Natural killer cell treated with Interleukin-12 subunit alpha and Interleukin-12 subunit beta and Interleukin-15 and Interleukin-18, amount 100 ng/mL, for 72 hours (primary cell): ENCODE measurements at regions not wholly inside any gene's neighbourhood (a gene's known extent, or its start where the extent isn't known, plus 50 kb on each side); places are given as distances from the start of the nearest gene placed in this dataset.
"Not testable (repeated sequence)": the region's sequence is repeated elsewhere in the genome, so short reads cannot be mapped to it uniquely, and the experiment has no call there.

ENCODE experiments used
- ATAC-seq, 2 donors: fragments of 150-1000 bp; cut with Tn5 transposase in 1 of 2; sonication (Bioruptor Pico), chemical (Tn5 transposase) in 1 of 2; 2 replicates each; pipeline ENCODE4 v1.10.0; 2021
- DNase-seq: peaks from one replicate; pipeline ENCODE4 v3.0.0; 2022; ENCODE audit warnings: low spot score
- H3K27ac Mint-ChIP-seq, 2 donors: 1 replicate in 1 of 2; 2 replicates in 1 of 2; pipeline ENCODE4 v1.8.0; 2022; ENCODE audit warnings: mixed read lengths in 2 of 2, mild to moderate bottlenecking in 1 of 2, moderate library complexity in 1 of 2
- H3K27me3 Mint-ChIP-seq, 2 donors: 1 replicate in 1 of 2; 2 replicates in 1 of 2; pipeline ENCODE4 v1.8.0; 2022; ENCODE audit warnings: mixed read lengths in 2 of 2
- H3K36me3 Mint-ChIP-seq: one replicate; pipeline ENCODE4 v1.8.0; 2022; ENCODE audit warnings: mixed read lengths
- H3K4me1 Mint-ChIP-seq, 2 donors: 1 replicate in 1 of 2; 2 replicates in 1 of 2; pipeline ENCODE4 v1.8.0; 2022; ENCODE audit warnings: low read depth in 2 of 2, mixed read lengths in 2 of 2, mild to moderate bottlenecking in 1 of 2
- H3K4me3 Mint-ChIP-seq: one replicate; pipeline ENCODE4 v1.8.0; 2022; ENCODE audit warnings: mixed read lengths
- H3K9me3 Mint-ChIP-seq: 2 replicates; pipeline ENCODE4 v1.8.0; 2022; ENCODE audit warnings: mixed read lengths

DNA sequence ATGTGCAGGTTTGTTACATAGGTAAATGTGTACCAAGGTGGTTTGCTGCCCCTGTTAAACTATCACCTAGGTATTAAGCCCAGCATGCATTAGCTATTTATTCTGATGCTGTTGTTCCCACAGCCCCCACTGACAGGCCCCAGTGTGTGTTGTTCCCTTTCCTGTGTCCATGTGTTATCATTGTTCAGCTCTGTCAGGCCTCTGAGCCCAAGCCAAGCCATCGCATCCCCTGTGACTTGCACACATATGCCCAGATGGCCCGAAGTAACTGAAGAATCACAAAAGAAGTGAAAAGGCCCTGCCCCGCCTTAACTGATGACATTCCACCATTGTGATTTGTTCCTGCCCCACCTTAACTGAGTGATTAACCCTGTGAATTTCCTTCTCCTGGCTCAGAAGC is 757.5 kb downstream of the NR2F1-AS1 start:
- not testable (repeated sequence) for DNase-seq, H3K27me3 Mint-ChIP-seq, H3K36me3 Mint-ChIP-seq, H3K4me3 Mint-ChIP-seq, H3K9me3 Mint-ChIP-seq, H3K4me1 Mint-ChIP-seq, H3K27ac Mint-ChIP-seq, ATAC-seq

DNA sequence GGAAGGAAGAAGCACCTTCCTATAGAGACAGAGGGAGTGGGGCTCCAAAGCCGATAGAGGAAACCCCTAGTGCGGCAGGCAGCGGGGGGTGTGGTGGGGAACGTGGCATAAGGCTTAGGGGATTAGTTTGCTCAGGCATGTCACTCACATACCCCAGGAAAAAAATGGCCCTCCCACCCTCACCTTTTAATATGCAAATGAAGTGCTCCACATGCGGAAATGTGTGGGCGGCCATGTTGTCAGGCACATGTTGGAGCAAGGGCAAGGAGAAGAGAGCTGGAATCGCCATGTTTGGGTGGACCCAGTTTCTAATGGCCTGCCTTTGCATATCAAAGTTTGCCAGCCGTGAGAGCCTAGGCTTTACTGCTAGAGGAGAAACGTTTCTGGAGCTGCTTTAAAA is 758.8 kb downstream of the NR2F1-AS1 start:
- ATAC-seq: no peak
- Mint-ChIP-seq H3K4me1 (no peaks in the 10 kb centered on the region), H3K9me3 (peaks cover 9% of the 10 kb centered on the region), H3K36me3 (peaks cover 6% of the 10 kb centered on the region), H3K27me3 (no peaks in the 10 kb centered on the region), H3K4me3 (no peak overlapping the region), H3K27ac (no peak overlapping the region)
- no peak for DNase-seq

DNA sequence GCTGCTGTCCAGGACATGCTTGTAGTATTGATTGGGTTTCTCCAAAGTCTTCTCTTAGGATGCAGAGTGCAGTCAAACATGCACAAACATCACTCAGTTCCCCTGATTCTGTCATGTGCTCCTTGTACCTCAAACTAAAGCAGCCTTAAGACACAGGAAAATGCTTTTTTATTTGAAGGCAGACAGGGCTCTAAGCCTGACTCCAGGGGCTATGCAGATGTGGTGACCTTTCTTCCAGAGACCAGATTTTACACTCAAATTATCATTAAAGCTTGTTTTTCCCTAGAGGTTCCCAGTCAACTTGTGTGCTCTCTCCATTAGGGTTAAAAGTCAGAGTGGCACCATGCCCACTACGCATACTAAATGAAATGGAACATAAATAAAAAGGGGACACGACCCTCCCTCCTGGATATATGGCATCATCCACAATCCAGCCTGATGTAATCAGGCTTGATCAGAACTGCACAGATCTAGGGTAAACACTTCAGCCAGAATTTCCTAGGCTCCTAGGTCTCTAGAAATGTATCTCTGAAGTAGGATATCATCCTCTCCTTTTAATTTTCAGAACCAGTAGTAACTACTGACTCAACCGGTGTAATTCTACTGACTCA is 771.1 kb downstream of the NR2F1-AS1 start:
- no peak overlapping the region for H3K4me3 Mint-ChIP-seq

DNA sequence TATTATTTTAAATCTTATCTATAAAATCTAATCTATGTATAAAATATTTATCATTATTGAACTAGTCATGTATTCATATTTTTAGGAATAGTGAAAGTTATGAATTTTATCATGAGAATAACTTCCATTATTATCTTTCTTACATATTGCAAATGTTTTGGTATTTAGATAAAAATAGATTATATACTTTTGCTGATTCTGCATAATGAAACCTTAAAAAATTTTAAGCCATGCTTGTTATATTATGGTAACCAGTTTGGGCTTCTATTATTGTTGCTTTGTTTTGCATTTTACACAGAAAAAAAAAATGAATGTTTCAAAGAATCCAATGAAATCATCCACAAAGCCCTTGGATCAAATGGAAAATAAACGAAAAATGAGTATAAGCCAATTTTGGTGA is 772.5 kb downstream of the NR2F1-AS1 start:
- DNase-seq (no peak), ATAC-seq (no peak)
- no peaks in the 10 kb centered on the region for H3K27me3 Mint-ChIP-seq
- no peaks in the 10 kb centered on the region for H3K4me1 Mint-ChIP-seq
- H3K4me3 Mint-ChIP-seq: no peak overlapping the region
- no peaks in the 10 kb centered on the region for H3K36me3 Mint-ChIP-seq
- peaks cover 8% of the 10 kb centered on the region for H3K9me3 Mint-ChIP-seq
- no peak overlapping the region for H3K27ac Mint-ChIP-seq

More for the DNA sequence above, 771.1 kb downstream of the NR2F1-AS1 start:
- Mint-ChIP-seq H3K9me3 (peaks cover 11% of the 10 kb centered on the region), H3K36me3 (no peaks in the 10 kb centered on the region), H3K27ac (no peak overlapping the region), H3K4me1 (no peaks in the 10 kb centered on the region), H3K27me3 (no peaks in the 10 kb centered on the region)
- ATAC-seq: no peak
- DNase-seq: no peak

DNA sequence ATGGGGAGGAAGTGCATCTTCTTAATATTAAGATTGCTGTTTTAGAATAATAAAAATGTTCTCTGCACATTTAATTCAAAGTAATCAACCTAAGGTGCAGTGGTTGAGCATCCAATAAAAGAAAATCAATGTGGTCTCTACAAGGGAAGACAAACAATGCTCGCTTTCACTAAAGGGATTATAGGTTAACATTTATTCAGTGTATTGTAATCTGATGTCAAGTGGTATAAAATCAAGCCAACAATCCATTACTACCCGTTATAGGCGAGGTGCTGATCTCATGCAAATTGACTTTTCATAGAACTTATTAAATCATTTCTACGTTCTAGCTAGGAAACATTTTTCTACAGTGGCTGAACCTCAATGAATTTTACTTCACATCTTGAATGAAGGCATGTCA is 773.9 kb downstream of the NR2F1-AS1 start:
- Mint-ChIP-seq H3K27ac (no peak overlapping the region), H3K4me1 (no peaks in the 10 kb centered on the region), H3K9me3 (peaks cover 4% of the 10 kb centered on the region), H3K27me3 (no peaks in the 10 kb centered on the region), H3K4me3 (no peak overlapping the region), H3K36me3 (no peaks in the 10 kb centered on the region)
- no peak for ATAC-seq
- no peak for DNase-seq

DNA sequence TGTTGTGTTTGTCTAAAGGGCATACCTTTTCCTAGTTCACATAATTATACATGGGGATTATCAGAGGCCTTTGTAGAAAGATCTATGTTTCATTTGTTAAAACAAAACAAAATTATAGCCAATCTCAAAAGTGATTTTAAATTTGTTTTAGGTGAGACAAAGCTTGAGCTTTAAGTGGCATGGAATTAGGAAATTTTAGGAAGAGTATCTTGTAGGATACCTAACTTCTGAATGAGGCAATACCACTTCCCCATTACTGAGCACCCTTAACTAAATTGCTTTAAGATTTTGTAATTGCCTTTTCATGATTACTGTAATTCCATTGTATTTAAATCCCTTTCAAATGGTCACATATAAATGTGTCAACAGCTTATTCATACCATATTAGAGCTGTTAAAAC is 775.6 kb downstream of the NR2F1-AS1 start:
- Mint-ChIP-seq H3K36me3 (no peaks in the 10 kb centered on the region), H3K4me1 (no peaks in the 10 kb centered on the region), H3K27ac (no peak overlapping the region), H3K27me3 (no peaks in the 10 kb centered on the region), H3K4me3 (no peak overlapping the region), H3K9me3 (peaks cover 3% of the 10 kb centered on the region)
- no peak for DNase-seq
- ATAC-seq: no peak

DNA sequence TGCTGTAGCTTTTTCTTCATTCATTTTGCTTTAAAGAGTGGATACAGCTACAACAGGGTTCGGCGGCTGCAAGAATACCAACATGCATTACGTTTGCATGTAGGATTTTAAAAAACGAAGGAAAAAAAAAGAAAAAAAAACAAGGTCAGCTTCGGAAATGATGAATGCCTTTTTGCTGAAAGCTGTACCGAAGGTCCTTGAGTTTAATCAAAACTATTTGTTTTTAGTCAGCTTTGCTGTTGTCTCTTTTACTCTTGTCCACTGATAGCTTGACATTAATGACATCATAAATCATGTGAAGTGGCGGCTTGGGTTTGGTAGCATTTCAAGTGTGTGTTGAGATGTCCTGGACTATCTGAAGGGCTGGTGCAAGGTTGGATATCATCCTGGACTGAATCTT is 779.1 kb downstream of the NR2F1-AS1 start:
- ATAC-seq (no peak), DNase-seq (no peak)
- Mint-ChIP-seq H3K4me3 (no peak overlapping the region), H3K36me3 (peaks cover 4% of the 10 kb centered on the region), H3K4me1 (no peaks in the 10 kb centered on the region), H3K9me3 (peaks cover 7% of the 10 kb centered on the region), H3K27ac (no peak overlapping the region), H3K27me3 (no peaks in the 10 kb centered on the region)

DNA sequence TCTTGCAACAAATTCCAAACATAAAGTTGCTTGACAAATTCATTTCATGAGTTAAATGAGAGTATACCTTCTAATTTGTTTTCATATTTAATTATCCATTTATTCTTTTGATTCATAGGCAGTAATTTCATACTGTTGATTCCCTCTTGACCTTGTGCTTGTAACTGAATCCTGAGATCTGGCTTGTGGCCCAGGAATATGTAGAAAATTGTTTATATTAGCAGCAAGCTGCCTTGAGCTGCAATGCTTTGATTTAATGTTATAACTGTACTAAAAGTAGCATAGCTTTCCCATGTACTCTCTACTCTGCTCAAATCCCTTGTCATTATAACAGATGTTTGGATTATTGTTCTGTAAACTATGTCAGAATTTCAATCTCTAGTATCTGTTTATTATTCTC is 780.7 kb downstream of the NR2F1-AS1 start:
- Mint-ChIP-seq H3K4me3 (no peak overlapping the region), H3K27ac (no peak overlapping the region), H3K4me1 (no peaks in the 10 kb centered on the region), H3K9me3 (peaks cover 8% of the 10 kb centered on the region), H3K36me3 (peaks cover 5% of the 10 kb centered on the region), H3K27me3 (no peaks in the 10 kb centered on the region)
- no peak for ATAC-seq
- DNase-seq: no peak

DNA sequence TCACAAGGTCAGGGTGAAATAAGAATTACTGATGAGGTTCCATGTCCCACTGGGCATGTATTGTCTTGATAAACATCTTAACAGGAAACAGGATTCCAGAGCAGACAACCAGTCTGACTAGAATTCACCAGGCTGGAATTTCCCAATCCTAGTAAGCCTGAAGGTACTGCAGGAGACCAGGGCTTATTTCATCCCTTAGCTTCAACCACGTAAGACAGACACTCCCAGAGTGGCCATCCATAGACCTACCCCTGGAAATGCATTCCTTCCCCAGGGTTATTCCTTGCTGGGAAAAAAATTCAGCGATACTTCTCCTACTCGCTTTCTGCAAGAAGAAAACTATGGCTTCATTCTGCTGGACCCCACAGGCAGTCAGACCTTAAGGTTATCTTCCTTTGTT is 785.4 kb downstream of the NR2F1-AS1 start:
- H3K27me3 Mint-ChIP-seq: no peaks in the 10 kb centered on the region
- H3K9me3 Mint-ChIP-seq: peaks cover 27% of the 10 kb centered on the region
- H3K4me1 Mint-ChIP-seq: no peaks in the 10 kb centered on the region
- H3K36me3 Mint-ChIP-seq: peaks cover 10% of the 10 kb centered on the region
- no peak for DNase-seq
- no peak overlapping the region for H3K27ac Mint-ChIP-seq
- H3K4me3 Mint-ChIP-seq: no peak overlapping the region
- ATAC-seq: no peak

DNA sequence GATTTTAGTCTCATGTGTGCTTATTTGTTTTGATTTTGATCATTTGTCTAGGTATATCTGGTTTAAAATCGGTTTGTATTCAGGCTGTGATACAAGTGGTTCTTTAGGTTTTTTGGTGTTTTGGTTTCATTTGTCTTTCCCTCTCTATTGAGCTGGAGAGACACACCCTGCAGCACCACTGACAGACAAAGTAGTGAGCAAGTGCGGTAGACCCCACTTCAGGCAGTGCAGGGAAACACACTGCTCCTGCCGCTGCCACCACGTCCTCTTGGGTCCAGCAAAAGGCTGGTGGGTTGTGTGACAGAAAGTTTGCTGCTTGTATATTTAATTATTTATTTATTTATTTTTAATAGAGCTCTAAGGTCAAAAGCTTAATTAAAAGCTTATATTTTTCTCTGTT is 801.0 kb downstream of the NR2F1-AS1 start:
- no peak for DNase-seq
- no peak overlapping the region for H3K27ac Mint-ChIP-seq
- no peak overlapping the region for H3K4me3 Mint-ChIP-seq
- no peak for ATAC-seq
- peaks cover 8% of the 10 kb centered on the region for H3K9me3 Mint-ChIP-seq
- no peaks in the 10 kb centered on the region for H3K4me1 Mint-ChIP-seq
- H3K36me3 Mint-ChIP-seq: no peaks in the 10 kb centered on the region
- H3K27me3 Mint-ChIP-seq: no peaks in the 10 kb centered on the region

DNA sequence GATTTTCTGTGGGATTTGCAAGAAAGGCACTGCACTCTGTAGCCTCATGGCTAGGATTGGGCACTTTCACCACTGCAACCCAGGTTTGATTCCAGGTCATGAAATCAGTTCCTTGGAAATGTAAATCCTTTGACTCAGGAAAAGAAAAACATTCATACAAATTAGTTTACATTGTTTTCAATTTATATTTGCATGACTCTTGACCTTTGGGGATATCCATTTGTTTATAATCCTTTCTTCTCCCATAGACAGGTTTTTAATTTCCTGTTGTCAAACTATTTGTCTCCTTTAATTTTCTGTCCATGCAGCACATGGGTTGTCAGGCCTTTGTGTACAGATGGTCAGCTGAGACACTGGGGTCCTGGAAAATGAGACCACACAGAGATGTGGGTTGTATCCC is 801.5 kb downstream of the NR2F1-AS1 start:
- ATAC-seq: no peak
- Mint-ChIP-seq H3K36me3 (no peaks in the 10 kb centered on the region), H3K4me1 (no peaks in the 10 kb centered on the region), H3K4me3 (no peak overlapping the region), H3K27me3 (no peaks in the 10 kb centered on the region), H3K9me3 (peaks cover 11% of the 10 kb centered on the region), H3K27ac (no peak overlapping the region)
- no peak for DNase-seq

DNA sequence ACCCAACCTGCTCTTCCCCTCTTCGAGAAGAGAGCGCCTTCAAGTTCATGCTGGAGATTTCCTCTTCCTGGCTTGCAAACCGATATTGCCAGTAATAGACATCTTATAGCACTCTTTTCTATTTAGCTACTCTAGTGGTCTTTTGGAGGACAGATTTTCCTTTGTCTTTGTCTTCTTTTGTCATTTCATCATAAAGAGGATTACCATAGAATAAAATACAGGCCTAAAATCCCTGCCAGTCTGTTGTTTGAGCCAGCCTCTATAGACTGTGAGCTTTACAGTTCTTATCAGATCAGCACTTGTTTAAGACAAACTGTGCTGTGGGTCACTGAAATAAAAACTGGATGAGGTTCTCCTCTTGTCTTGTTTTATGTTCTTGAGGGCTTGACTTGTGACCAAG is 802.8 kb downstream of the NR2F1-AS1 start:
- Mint-ChIP-seq H3K4me3 (no peak overlapping the region), H3K27ac (no peak overlapping the region), H3K4me1 (no peaks in the 10 kb centered on the region), H3K27me3 (no peaks in the 10 kb centered on the region), H3K9me3 (peaks cover 14% of the 10 kb centered on the region), H3K36me3 (no peaks in the 10 kb centered on the region)
- ATAC-seq (no peak), DNase-seq (no peak)

DNA sequence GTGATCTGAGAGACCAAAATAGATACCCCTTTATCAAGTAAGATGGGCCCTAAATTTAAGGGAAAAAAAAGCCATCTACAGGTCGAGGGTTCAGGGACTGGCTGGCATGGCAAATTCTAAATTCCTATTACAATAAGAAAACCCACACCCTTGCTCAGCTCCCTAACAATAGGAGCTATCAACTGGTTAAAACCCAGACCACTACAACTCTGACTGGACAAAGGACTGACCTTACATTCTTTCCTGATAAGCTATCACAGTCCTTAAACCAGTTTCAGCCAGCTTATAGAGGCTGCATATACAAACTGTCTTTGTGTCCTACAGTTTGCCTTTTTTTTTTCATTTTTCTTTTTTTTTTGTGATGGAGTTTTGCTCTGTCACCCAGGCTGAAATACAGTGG is 803.6 kb downstream of the NR2F1-AS1 start:
- H3K27me3 Mint-ChIP-seq: no peaks in the 10 kb centered on the region
- DNase-seq (no peak), ATAC-seq (no peak)
- H3K36me3 Mint-ChIP-seq: no peaks in the 10 kb centered on the region
- H3K4me3 Mint-ChIP-seq: no peak overlapping the region
- H3K9me3 Mint-ChIP-seq: peaks cover 14% of the 10 kb centered on the region
- no peak overlapping the region for H3K27ac Mint-ChIP-seq
- H3K4me1 Mint-ChIP-seq: no peaks in the 10 kb centered on the region

DNA sequence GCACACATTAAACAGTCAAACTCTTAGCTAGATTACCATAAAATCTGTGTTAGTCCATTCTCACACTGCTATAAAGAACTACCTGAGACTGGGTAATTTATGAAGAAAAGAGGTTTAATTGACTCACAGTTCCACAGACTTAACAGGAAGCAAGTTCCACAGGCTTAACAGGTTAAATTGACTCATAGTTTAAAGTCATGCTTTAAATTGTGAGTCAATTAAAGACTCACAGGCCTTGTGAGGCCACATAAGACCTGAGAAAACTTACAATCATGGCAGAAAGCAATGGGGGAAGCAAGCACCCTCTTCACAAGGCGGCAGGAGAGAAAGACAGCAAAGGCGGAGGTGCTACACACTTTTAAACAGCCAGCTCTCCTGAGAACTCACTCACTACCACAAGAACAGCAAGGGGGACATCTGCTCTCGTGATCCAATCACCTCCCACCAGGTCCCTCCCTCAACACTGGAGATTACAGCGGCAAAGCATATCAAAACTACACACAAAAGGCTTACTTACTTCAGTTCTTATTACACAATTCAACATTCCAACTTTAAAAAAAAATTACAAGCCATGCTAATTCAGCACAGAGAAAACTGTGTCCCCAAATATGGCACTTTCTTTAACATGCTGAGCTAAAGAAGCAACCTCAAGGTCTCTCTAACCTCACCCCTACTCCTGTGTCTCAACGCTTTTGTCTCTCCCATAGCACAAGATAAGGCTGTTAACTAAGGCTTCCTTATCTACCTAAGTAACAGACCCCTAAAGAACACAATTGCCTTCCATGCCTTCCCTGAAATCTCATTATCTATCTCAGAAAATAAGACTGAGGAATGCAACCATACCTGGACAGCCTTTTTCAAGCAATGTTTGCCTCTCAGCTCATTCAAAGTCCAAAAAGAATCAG is 805.1 kb downstream of the NR2F1-AS1 start:
- Mint-ChIP-seq H3K27me3 (no peaks in the 10 kb centered on the region), H3K27ac (no peak overlapping the region), H3K4me3 (no peak overlapping the region), H3K4me1 (no peaks in the 10 kb centered on the region), H3K9me3 (peaks cover 14% of the 10 kb centered on the region), H3K36me3 (no peaks in the 10 kb centered on the region)
- DNase-seq: no peak
- no peak for ATAC-seq
